K562 (cell line): ENCODE measurements at regions not wholly inside any gene's neighbourhood (a gene's known extent, or its start where the extent isn't known, plus 50 kb on each side); places are given as distances from the start of the nearest gene placed in this dataset.
A peak's percentile ranks its signal among the peaks of the same experiment; 100 is the strongest.

Experiments
- CHD1 ChIP-seq: fragments of 200-600 bp; sonication (generic); IDR thresholded peaks from one replicate; pipeline ENCODE4 v1.6.1; 2012; ENCODE audit warnings: mild to moderate bottlenecking, moderate library complexity, low read length, inconsistent platforms
- CREB5 ChIP-seq: fragments of 250-450 bp; sonication (Bioruptor Pico); IDR thresholded peaks from 2 replicates; pipeline ENCODE4 v1.5.0; 2020; ENCODE audit warnings: mild to moderate bottlenecking
- FOXJ2 ChIP-seq: fragments of 200-800 bp; sonication (Bioruptor generic); IDR thresholded peaks from 2 replicates; pipeline ENCODE4 v1.6.1; 2016; ENCODE audit warnings: missing genetic modification characterization, missing compliant biosample characterization
- FOXO4 ChIP-seq: fragments of 450-650 bp; formaldehyde crosslinking; IDR thresholded peaks from 2 replicates; pipeline ENCODE4 v1.4.0; 2020; ENCODE audit warnings: mild to moderate bottlenecking, moderate library complexity
- NCOA1 ChIP-seq: fragments of 450-650 bp; IDR thresholded peaks from 2 replicates; pipeline ENCODE4 v1.6.1; 2016; ENCODE audit warnings: low read depth
- PHF8 ChIP-seq: fragments of 200-600 bp; sonication (generic); IDR thresholded peaks from 2 replicates; pipeline ENCODE4 v1.6.1; 2012; ENCODE audit warnings: mixed run types, mild to moderate bottlenecking, inconsistent platforms, low read length, moderate library complexity, borderline replicate concordance
- RBM25 ChIP-seq: fragments of 200-400 bp; formaldehyde crosslinking; IDR thresholded peaks from 2 replicates; pipeline ENCODE4 v1.6.1; 2018; ENCODE audit warnings: low read length, low read depth, moderate library complexity; ENCODE audit not compliant: severe bottlenecking
- RUNX1 ChIP-seq: sonication (generic); IDR thresholded peaks from 2 replicates; pipeline ENCODE4 v1.6.1; 2016; ENCODE audit warnings: antibody characterized with exemption, low read depth
- SOX6 ChIP-seq: fragments of 450-650 bp; IDR thresholded peaks from 2 replicates; pipeline ENCODE4 v1.6.1; 2014; ENCODE audit warnings: mild to moderate bottlenecking
- TAL1 ChIP-seq: fragments of 450-650 bp; IDR thresholded peaks from 2 replicates; pipeline ENCODE4 v1.6.1; 2016; ENCODE audit warnings: mild to moderate bottlenecking
- XRCC3 ChIP-seq: fragments of 450-650 bp; IDR thresholded peaks from 2 replicates; pipeline ENCODE4 v1.6.1; 2017; ENCODE audit warnings: mild to moderate bottlenecking, moderate library complexity
- ZBTB5 ChIP-seq: fragments of 450-650 bp; IDR thresholded peaks from 2 replicates; pipeline ENCODE4 v1.6.1; 2017; ENCODE audit warnings: antibody characterized with exemption
- ZC3H4 ChIP-seq: sonication (generic); formaldehyde crosslinking; IDR thresholded peaks from 2 replicates; pipeline ENCODE4 v1.9.0; 2021; ENCODE audit warnings: missing genetic modification reagents, borderline replicate concordance
- ZNF316 ChIP-seq: fragments of 450-650 bp; IDR thresholded peaks from 2 replicates; pipeline ENCODE4 v1.6.1; 2016
- ZNF764 ChIP-seq: fragments of 250-450 bp; sonication (Bioruptor Pico); IDR thresholded peaks from 2 replicates; pipeline ENCODE4 v1.4.0; 2020; ENCODE audit warnings: low read depth, mild to moderate bottlenecking, moderate library complexity

GRCh38 chr4:138460477-138461414, 218.6 kb upstream of the SLC7A11 start (continued):
- TF ChIP-seq FOXO4 (CRISPR knock-in tag) (no peak), NCOA1 (no peak), CHD1 (no peak), RBM25 (no peak), ZNF764 (CRISPR knock-in tag) (no peak), ZC3H4 (CRISPR knock-in tag) (no peak), ZNF316 (peak; percentile 77), RUNX1 (no peak), XRCC3 (no peak), ZBTB5 (no peak), CREB5 (CRISPR knock-in tag) (no peak), FOXJ2 (tag) (no peak), PHF8 (no peak), TAL1 (no peak), SOX6 (no peak)
- TF ChIP-seq, all 486 proteins: peak for 10
